HL-60 (cell line): ENCODE measurements at regions not wholly inside any gene's neighbourhood (a gene's known extent, or its start where the extent isn't known, plus 50 kb on each side); places are given as distances from the start of the nearest gene placed in this dataset.

Experiments used
- DNase-seq, 2 experiments: peaks; one replicate each; pipeline ENCODE4 v3.0.0-alpha.2; 2010 to 2020; ENCODE audit warnings: low read depth in 1 of 2, low spot score in 1 of 2
- H3K27ac ChIP-seq: fragments of 250-450 bp; sonication (Bioruptor Pico); replicated peaks from 2 replicates; pipeline ENCODE4 v1.5.1; 2020; ENCODE audit warnings: mild to moderate bottlenecking, moderate library complexity
- H3K27me3 ChIP-seq: fragments of 250-450 bp; sonication (Bioruptor Pico); 2 replicates; pipeline ENCODE4 v1.5.1; 2021; ENCODE audit warnings: mild to moderate bottlenecking, moderate library complexity; ENCODE audit not compliant: insufficient read depth, poor library complexity, severe bottlenecking
- H3K4me3 ChIP-seq: replicated peaks from 2 replicates; pipeline ENCODE4 v1.5.1; 2011; ENCODE audit warnings: mild to moderate bottlenecking, control low read depth, low read length; ENCODE audit not compliant: insufficient read depth
- GABPA ChIP-seq: IDR thresholded peaks from 2 replicates; pipeline ENCODE4 v1.6.1; 2012; ENCODE audit warnings: low read depth
- POLR2AphosphoS5 ChIP-seq: IDR thresholded peaks from 2 replicates; pipeline ENCODE4 v1.6.1; 2012; ENCODE audit warnings: low read depth
- SPI1 ChIP-seq: IDR thresholded peaks from 2 replicates; pipeline ENCODE4 v1.6.1; 2012; ENCODE audit warnings: low read depth, mild to moderate bottlenecking, borderline replicate concordance
- TF ChIP-seq, protein P1 (sequence below): IDR thresholded peaks from one replicate; pipeline ENCODE4 v1.5.1; 2011; ENCODE audit warnings: low read length, control low read depth, inconsistent platforms; ENCODE audit not compliant: insufficient read depth
- TF ChIP-seq, protein P2 (sequence below): IDR thresholded peaks from 2 replicates; pipeline ENCODE4 v1.6.1; 2012; ENCODE audit warnings: low read depth; ENCODE audit not compliant: insufficient replicate concordance

DNA sequence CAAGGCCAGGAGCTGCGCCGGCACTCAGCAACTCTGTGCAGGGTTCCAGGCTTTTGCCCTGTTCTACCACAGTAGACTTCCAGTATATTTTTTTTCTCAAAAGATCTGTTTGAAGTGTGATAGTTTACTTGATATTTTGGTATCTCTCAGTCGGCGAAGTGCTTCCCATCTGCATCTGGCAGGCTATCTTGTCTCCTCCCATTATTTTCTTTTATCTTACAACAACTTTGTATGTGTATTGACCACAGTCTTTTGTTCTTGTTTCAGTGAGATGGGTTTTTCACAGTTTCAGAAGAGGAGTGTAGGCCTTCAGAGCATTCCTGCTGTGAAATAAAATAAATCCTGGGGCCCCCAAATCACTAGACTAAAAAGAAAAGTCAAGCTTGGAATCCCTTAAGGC lies 292.9 kb downstream of the PTGER3 start:
- H3K27me3 ChIP-seq: no peaks in the 10 kb centered on the region
- TF ChIP-seq GABPA: no peak
- TF ChIP-seq, protein P1, sequence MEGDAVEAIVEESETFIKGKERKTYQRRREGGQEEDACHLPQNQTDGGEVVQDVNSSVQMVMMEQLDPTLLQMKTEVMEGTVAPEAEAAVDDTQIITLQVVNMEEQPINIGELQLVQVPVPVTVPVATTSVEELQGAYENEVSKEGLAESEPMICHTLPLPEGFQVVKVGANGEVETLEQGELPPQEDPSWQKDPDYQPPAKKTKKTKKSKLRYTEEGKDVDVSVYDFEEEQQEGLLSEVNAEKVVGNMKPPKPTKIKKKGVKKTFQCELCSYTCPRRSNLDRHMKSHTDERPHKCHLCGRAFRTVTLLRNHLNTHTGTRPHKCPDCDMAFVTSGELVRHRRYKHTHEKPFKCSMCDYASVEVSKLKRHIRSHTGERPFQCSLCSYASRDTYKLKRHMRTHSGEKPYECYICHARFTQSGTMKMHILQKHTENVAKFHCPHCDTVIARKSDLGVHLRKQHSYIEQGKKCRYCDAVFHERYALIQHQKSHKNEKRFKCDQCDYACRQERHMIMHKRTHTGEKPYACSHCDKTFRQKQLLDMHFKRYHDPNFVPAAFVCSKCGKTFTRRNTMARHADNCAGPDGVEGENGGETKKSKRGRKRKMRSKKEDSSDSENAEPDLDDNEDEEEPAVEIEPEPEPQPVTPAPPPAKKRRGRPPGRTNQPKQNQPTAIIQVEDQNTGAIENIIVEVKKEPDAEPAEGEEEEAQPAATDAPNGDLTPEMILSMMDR: no peak
- no peak for TF ChIP-seq SPI1
- TF ChIP-seq, protein P2, sequence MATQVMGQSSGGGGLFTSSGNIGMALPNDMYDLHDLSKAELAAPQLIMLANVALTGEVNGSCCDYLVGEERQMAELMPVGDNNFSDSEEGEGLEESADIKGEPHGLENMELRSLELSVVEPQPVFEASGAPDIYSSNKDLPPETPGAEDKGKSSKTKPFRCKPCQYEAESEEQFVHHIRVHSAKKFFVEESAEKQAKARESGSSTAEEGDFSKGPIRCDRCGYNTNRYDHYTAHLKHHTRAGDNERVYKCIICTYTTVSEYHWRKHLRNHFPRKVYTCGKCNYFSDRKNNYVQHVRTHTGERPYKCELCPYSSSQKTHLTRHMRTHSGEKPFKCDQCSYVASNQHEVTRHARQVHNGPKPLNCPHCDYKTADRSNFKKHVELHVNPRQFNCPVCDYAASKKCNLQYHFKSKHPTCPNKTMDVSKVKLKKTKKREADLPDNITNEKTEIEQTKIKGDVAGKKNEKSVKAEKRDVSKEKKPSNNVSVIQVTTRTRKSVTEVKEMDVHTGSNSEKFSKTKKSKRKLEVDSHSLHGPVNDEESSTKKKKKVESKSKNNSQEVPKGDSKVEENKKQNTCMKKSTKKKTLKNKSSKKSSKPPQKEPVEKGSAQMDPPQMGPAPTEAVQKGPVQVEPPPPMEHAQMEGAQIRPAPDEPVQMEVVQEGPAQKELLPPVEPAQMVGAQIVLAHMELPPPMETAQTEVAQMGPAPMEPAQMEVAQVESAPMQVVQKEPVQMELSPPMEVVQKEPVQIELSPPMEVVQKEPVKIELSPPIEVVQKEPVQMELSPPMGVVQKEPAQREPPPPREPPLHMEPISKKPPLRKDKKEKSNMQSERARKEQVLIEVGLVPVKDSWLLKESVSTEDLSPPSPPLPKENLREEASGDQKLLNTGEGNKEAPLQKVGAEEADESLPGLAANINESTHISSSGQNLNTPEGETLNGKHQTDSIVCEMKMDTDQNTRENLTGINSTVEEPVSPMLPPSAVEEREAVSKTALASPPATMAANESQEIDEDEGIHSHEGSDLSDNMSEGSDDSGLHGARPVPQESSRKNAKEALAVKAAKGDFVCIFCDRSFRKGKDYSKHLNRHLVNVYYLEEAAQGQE: no peak
- no peak overlapping the region for H3K4me3 ChIP-seq
- H3K27ac ChIP-seq: no peak overlapping the region
- no peak for DNase-seq

DNA sequence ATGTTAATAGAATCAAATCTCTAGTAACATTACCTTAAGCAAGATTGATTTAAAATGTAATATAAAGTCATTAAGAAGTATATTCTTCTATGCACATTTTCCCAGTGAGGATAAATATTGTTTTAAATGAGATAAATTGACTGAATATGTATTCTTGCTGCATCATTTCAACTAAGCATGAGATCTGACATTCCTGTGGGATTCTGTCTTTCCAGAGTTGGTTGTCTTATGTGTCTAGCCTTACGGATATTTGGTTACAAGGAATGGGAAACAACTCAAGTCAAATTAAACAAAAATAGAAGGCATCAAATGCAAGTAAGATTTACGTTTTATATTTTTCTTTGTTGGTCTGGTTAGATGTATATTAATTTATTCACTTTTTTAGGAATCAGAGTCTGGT lies 287.5 kb downstream of the PTGER3 start:
- Histone ChIP-seq H3K27ac (no peak overlapping the region), H3K4me3 (no peak overlapping the region), H3K27me3 (no peaks in the 10 kb centered on the region)
- no peak for DNase-seq
- TF ChIP-seq GABPA (no peak), POLR2AphosphoS5 (no peak), SPI1 (no peak)
- TF ChIP-seq, protein P2: no peak
- TF ChIP-seq, protein P1: no peak

DNA sequence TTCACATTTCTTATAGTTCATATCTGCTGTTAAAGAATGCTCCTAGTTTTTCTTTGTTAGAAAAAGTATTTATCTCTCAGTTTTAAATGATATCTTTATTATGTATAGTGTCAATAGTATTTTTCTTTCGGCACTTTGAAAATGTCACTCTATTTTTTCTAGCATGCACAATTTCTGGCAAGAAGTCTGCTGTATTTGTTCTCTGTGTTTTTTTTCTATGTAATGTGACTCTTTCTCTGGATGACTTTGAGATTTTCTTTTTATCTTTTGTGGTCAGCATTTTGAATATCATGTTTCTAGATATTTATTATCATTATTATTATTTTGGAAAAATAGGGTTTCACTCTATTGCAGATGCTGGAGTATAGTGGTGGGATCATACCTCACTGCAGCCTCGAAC lies 285.2 kb downstream of the PTGER3 start:
- Histone ChIP-seq H3K4me3 (no peak overlapping the region), H3K27me3 (no peaks in the 10 kb centered on the region), H3K27ac (no peak overlapping the region)
- TF ChIP-seq SPI1 (no peak), GABPA (no peak), POLR2AphosphoS5 (no peak)
- TF ChIP-seq, protein P2: no peak
- TF ChIP-seq, protein P1: no peak
- DNase-seq: no peak
